Bone marrow (tissue), 2 donors: ENCODE measurements at regions not wholly inside any gene's neighbourhood (a gene's known extent, or its start where the extent isn't known, plus 50 kb on each side); places are given as distances from the start of the nearest gene placed in this dataset.

Source experiments
- DNase-seq, 2 donors: peaks; one replicate each; lab custom pipeline; 2025; lab: John Stamatoyannopoulos, UW

DNA sequence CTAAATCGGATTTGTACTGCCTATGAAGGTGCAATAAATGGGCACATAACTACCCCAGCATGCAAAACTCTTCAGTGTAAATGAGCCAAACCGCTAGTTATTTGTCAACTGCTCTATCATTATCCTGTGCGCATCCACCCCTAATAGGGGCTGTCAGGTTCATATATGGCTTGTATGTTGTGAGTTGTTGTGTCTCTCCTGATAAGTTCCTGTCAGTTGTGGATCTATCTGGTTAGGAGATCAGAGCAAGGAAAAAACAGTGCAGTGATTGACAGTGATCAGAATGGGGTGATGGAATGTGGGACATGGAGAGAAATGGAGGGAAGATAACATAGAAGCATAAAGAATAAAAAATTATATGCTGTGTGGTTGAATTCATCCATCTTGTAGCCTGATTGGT is 686.9 kb upstream of the ID4 start:
- no peak for DNase-seq

- no peak for DNase-seq
These were observed 683.7 kb upstream of the ID4 start for GRCh38 chr6:19153270-19153980.

- DNase-seq = no peak
These were observed 683.2 kb upstream of the ID4 start for GRCh38 chr6:19153981-19154295.

- DNase-seq = no peak
These were observed 680.7 kb upstream of the ID4 start for GRCh38 chr6:19156443-19156842.

GRCh38 chr6:19157486-19157885 is 679.7 kb upstream of the ID4 start:
- no peak for DNase-seq

DNA sequence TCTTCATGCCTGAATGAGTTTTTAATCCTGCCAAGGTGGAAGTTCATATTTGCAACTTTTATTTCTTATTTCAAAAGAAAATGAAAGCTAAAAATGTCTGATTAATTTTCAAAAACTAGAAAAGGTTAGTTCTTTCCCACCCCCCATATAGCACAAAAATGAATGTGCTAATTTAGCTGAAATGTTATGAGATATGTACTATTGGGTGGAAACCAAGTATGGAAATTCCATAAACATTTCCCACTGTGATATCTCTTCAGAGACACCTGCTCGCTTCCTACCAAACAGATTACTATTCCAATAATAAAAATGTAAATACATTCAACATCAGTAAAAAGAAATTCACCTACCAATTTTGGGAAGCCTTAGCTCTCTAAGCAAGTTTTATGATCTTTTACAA is 678.6 kb upstream of the ID4 start:
- DNase-seq = no peak

- no peak for DNase-seq
These were observed 678.1 kb upstream of the ID4 start for GRCh38 chr6:19159089-19159488.

DNA sequence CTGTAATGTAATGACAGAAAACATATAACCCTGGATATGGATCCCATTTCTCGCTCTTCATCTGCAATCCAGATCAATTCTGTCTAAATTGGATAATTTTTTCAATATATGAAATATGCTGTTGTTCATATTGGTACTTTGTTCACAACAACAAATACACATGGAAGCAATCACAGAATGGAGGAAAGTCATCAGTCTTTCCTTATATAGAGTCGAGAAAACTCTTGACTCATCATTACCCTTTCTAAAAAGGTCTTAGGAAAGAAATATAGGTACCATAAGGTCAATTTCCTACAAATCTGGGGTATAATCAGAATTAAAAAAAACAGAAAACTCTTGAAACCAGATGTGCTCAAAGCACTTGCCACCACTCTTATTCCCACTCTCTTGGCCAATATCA is 677.6 kb upstream of the ID4 start:
- no peak for DNase-seq

DNA sequence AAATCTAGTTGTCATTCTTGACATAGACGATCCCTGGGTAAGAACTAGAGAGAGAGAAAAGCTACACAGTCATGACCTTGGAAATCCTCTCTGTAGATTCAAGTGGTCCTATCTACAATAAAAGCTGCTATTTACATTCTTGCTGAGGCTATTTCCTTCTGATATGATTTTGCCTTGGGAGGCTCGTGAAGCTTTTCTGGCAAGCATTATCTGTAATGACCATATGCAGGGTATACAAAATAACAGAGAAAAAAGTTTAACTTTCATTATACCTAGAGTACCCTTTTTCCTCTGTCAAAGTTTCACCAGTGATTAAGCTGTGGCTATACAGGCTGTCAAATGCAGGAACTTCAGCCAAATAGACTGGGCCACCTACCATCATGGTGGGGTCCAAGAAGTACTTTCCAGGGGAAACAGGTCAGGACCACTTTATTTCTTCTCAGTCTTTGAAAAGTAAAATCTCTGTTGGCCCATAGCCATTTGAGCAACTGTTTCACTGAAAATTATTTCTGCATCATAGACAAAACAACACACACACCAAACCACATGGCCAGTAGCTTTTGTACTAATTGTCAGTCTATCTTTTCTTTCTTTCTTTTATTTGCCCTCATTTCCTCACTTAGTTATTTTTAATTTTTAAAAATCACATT is 677.0 kb upstream of the ID4 start:
- no peak for DNase-seq

- no peak for DNase-seq
These were observed 669.9 kb upstream of the ID4 start for GRCh38 chr6:19167251-19167650.

DNA sequence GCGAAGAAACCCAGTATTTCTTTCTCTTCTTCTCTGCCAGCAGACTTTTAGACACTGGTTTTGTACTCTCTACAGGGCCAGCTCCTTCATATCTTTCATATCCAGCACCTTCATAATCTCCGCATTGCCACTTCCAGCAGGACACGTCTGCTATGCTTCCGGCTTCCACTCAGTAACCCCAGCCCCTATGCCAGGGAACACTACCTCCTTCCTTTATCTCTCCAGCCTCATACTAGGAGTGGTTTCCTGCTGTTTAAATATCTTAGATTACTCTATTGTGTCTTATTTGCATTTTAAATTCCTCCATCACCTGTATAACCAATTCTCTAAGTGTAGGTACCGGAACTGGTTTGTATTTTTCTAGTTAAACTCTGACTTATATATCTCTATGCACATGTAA is 667.8 kb upstream of the ID4 start:
- DNase-seq = no peak

GRCh38 chr6:19175023-19175422 is 662.1 kb upstream of the ID4 start:
- no peak for DNase-seq

GRCh38 chr6:19180348-19181072 is 656.7 kb upstream of the ID4 start:
- DNase-seq = no peak

GRCh38 chr6:19181211-19181610 is 656.0 kb upstream of the ID4 start:
- no peak for DNase-seq

- no peak for DNase-seq
These were observed 643.5 kb upstream of the ID4 start for GRCh38 chr6:19193624-19194023.

DNA sequence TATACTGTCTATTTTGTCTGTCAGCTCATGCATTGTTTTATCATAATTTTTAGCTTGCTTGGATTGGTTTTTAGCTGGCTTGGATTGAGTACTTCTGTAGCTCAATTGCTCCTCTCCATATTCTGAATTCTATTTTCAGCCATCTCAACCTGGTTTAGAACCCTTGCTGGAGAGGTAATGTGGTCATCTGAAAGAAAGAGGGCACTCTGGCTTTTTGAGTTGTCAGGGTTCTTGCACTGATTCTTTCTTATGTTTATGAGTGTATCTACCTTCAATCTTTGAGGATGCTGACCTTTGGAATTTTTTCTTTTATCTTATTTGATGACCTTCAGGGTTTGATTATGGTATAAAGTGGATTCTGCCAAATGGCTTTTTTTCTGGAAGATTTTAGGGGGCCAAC is 632.7 kb upstream of the ID4 start:
- DNase-seq = no peak

DNA sequence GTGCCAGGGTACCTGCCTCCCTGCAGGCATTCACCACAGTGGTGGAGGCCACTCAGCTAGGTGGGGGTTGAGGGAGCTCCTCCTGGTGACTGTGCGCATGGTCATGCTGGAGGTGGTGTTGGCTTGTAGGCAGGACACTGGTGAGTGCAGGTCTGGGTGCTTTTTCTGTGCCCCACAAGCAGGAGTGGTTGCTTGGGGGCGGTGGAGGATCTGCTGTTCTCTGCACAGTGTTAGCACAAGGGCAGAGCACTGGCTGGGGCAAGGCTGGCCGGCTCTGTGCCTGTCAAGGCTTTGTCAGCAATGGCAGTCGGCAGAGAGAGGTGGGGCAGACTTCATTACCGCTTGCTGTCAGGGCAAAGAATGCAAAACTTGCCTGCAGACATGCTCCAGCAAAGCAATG is 632.1 kb upstream of the ID4 start:
- no peak for DNase-seq

DNA sequence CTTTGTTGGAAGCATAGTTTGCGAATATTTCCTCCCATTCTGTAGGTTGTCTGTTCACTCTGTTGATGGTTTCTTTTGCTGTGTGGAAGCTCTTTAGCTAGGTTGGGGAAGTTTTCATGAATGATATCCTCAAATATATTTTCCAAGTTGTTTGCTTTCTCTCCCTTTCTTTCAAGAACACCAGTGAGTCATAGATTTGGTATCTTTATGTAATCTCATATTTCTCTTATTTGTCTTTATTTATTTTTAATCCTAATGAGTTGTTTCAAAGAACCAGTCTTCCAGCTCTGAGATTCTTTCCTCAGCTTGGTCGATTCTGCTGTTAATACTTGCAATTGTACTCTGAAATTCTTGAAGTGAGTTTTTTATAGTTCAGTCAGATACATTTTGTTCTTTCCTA is 628.0 kb upstream of the ID4 start:
- no peak for DNase-seq

GRCh38 chr6:19210849-19211590 is 626.1 kb upstream of the ID4 start:
- no peak for DNase-seq

GRCh38 chr6:19214231-19214630 is 622.9 kb upstream of the ID4 start:
- no peak for DNase-seq

- no peak for DNase-seq
These were observed 617.2 kb upstream of the ID4 start for GRCh38 chr6:19219931-19220330.

- no peak for DNase-seq
These were observed 605.1 kb upstream of the ID4 start for GRCh38 chr6:19231878-19232561.
